ENCODE measurements at regions not wholly inside any gene's neighbourhood (a gene's known extent, or its start where the extent isn't known, plus 50 kb on each side); places are given as distances from the start of the nearest gene placed in this dataset.

GRCh38 chr3:5055357-5056110 is 66.6 kb upstream of the ARL8B start:
- TF ChIP-seq, protein P1, sequence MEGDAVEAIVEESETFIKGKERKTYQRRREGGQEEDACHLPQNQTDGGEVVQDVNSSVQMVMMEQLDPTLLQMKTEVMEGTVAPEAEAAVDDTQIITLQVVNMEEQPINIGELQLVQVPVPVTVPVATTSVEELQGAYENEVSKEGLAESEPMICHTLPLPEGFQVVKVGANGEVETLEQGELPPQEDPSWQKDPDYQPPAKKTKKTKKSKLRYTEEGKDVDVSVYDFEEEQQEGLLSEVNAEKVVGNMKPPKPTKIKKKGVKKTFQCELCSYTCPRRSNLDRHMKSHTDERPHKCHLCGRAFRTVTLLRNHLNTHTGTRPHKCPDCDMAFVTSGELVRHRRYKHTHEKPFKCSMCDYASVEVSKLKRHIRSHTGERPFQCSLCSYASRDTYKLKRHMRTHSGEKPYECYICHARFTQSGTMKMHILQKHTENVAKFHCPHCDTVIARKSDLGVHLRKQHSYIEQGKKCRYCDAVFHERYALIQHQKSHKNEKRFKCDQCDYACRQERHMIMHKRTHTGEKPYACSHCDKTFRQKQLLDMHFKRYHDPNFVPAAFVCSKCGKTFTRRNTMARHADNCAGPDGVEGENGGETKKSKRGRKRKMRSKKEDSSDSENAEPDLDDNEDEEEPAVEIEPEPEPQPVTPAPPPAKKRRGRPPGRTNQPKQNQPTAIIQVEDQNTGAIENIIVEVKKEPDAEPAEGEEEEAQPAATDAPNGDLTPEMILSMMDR (IDR thresholded peaks at IDR 0.05) = no peak
- no peak for TF ChIP-seq EZH2 (IDR thresholded peaks at IDR 0.05; ENCODE audit: borderline replicate concordance, insufficient read depth, low read depth, low read length, poor library complexity, severe bottlenecking)
